HepG2 (cell line): ENCODE measurements at regions not wholly inside any gene's neighbourhood (a gene's known extent, or its start where the extent isn't known, plus 50 kb on each side); places are given as distances from the start of the nearest gene placed in this dataset.

Source experiments
- CREB1 ChIP-seq, 2 experiments: fragments of 450-650 bp in 1 of 2; IDR thresholded peaks; 2 replicates each; pipeline ENCODE4 v1.6.1; 2016 to 2017; ENCODE audit warnings: control low read depth in 1 of 2, mild to moderate bottlenecking in 1 of 2, missing compliant biosample characterization in 1 of 2, missing genetic modification characterization in 1 of 2
- CTCF ChIP-seq: sonication (generic); formaldehyde crosslinking; IDR thresholded peaks from 2 replicates; pipeline ENCODE4 v1.5.0; 2020; ENCODE audit warnings: mild to moderate bottlenecking, missing genetic modification reagents, moderate library complexity
- MXI1 ChIP-seq: IDR thresholded peaks from 3 replicates; pipeline ENCODE4 v1.6.1; 2012; ENCODE audit warnings: low read depth, low read length, inconsistent platforms, borderline replicate concordance
- POLR2A ChIP-seq, 2 experiments: IDR thresholded peaks; 2 replicates each; pipeline ENCODE4 v1.6.1; 2011; ENCODE audit warnings: low read depth in 2 of 2, low read length in 2 of 2, mild to moderate bottlenecking in 1 of 2, moderate library complexity in 1 of 2; ENCODE audit not compliant: insufficient read depth in 1 of 2
- SMAD1 ChIP-seq: sonication (generic); formaldehyde crosslinking; IDR thresholded peaks from 2 replicates; pipeline ENCODE4 v1.4.0; 2020; ENCODE audit warnings: missing genetic modification reagents, low read depth, mild to moderate bottlenecking, borderline replicate concordance
- ZNF318 ChIP-seq: sonication (generic); formaldehyde crosslinking; IDR thresholded peaks from 2 replicates; pipeline ENCODE4 v1.4.0; 2020; ENCODE audit warnings: mild to moderate bottlenecking, missing genetic modification reagents

- TF ChIP-seq CREB1 (IDR thresholded peaks at IDR 0.05): no peak
- no peak for TF ChIP-seq CREB1 (CRISPR knock-in tag; IDR thresholded peaks at IDR 0.05)
- TF ChIP-seq SMAD1 (CRISPR knock-in tag): no peak
- no peak for TF ChIP-seq MXI1
- no peak for TF ChIP-seq CTCF (CRISPR knock-in tag)
- no peak for TF ChIP-seq ZNF318 (CRISPR knock-in tag)
- no peak for TF ChIP-seq POLR2A (IDR thresholded peaks at IDR 0.05; ENCODE audit: insufficient read depth in 1 of 2, low read depth in 2 of 2, low read length in 2 of 2)
Measured at GRCh38 chr10:127797339-127797738, 60.4 kb downstream of the FOXI2 start.
